Mesothelial cell of epicardium (in vitro differentiated cells): ENCODE measurements at regions not wholly inside any gene's neighbourhood (a gene's known extent, or its start where the extent isn't known, plus 50 kb on each side); places are given as distances from the start of the nearest gene placed in this dataset.
"Not testable (repeated sequence)": the region's sequence is repeated elsewhere in the genome, so short reads cannot be mapped to it uniquely, and the experiment has no call there.

Experiments
- DNase-seq, 2 experiments: peaks; one replicate each; pipeline ENCODE4 v3.0.0; 2021; ENCODE audit warnings: low spot score in 2 of 2; ENCODE audit not compliant: unreplicated experiment in 2 of 2
- H3K27ac Mint-ChIP-seq: 2 replicates; pipeline ENCODE4 v1.8.0; 2021; ENCODE audit warnings: mixed read lengths
- H3K27me3 Mint-ChIP-seq: 2 replicates; pipeline ENCODE4 v1.8.0; 2021; ENCODE audit warnings: low read depth, mixed read lengths
- H3K36me3 Mint-ChIP-seq: 2 replicates; pipeline ENCODE4 v1.8.0; 2021; ENCODE audit warnings: mixed read lengths
- H3K4me1 Mint-ChIP-seq: 2 replicates; pipeline ENCODE4 v1.8.0; 2021; ENCODE audit warnings: mixed read lengths
- H3K4me3 Mint-ChIP-seq: 2 replicates; pipeline ENCODE4 v1.8.0; 2021; ENCODE audit warnings: mild to moderate bottlenecking, moderate library complexity, mixed read lengths
- H3K9me3 Mint-ChIP-seq: 2 replicates; pipeline ENCODE4 v1.8.0; 2021; ENCODE audit warnings: mixed read lengths
- CTCF ChIP-seq: fragments of 200-600 bp; sonication (generic); IDR thresholded peaks from one replicate; pipeline ENCODE4 v1.5.0; 2021; ENCODE audit warnings: antibody characterized with exemption; ENCODE audit not compliant: unreplicated experiment

- Mint-ChIP-seq H3K27ac (no peak overlapping the region), H3K27me3 (no peaks in the 10 kb centered on the region), H3K4me3 (no peak overlapping the region), H3K9me3 (no peaks in the 10 kb centered on the region), H3K36me3 (no peaks in the 10 kb centered on the region), H3K4me1 (peaks cover 14% of the 10 kb centered on the region)
- DNase-seq = no peak
- TF ChIP-seq CTCF = no peak
Observed at GRCh38 chr5:142522983-142523382, 162.9 kb downstream of the FGF1 start.

GRCh38 chr5:142521706-142522105, 164.2 kb downstream of the FGF1 start:
- H3K4me3 Mint-ChIP-seq = no peak overlapping the region

GRCh38 chr5:142520885-142521284, 165.0 kb downstream of the FGF1 start:
- Mint-ChIP-seq H3K4me3 (no peak overlapping the region), H3K9me3 (peaks cover 12% of the 10 kb centered on the region), H3K36me3 (peaks cover 11% of the 10 kb centered on the region), H3K27me3 (no peaks in the 10 kb centered on the region), H3K4me1 (peaks cover 12% of the 10 kb centered on the region), H3K27ac (no peak overlapping the region)
- no peak for TF ChIP-seq CTCF
- no peak for DNase-seq

More at GRCh38 chr5:142521706-142522105, 164.2 kb downstream of the FGF1 start:
- H3K27ac Mint-ChIP-seq = no peak overlapping the region
- DNase-seq = no peak
- no peaks in the 10 kb centered on the region for H3K27me3 Mint-ChIP-seq
- peaks cover 5% of the 10 kb centered on the region for H3K9me3 Mint-ChIP-seq
- H3K4me1 Mint-ChIP-seq = peaks cover 12% of the 10 kb centered on the region
- H3K36me3 Mint-ChIP-seq = peaks cover 5% of the 10 kb centered on the region
- TF ChIP-seq CTCF = no peak

- not testable (repeated sequence) for DNase-seq, H3K4me3 Mint-ChIP-seq, H3K27ac Mint-ChIP-seq, H3K27me3 Mint-ChIP-seq
- H3K4me1 Mint-ChIP-seq = peaks cover 12% of the 10 kb centered on the region
- peaks cover 12% of the 10 kb centered on the region for H3K9me3 Mint-ChIP-seq
- H3K36me3 Mint-ChIP-seq = peaks cover 11% of the 10 kb centered on the region
Observed at GRCh38 chr5:142519913-142520312, 166.0 kb downstream of the FGF1 start.

- peaks cover 12% of the 10 kb centered on the region for H3K9me3 Mint-ChIP-seq
- H3K36me3 Mint-ChIP-seq = peaks cover 11% of the 10 kb centered on the region
- no peak for TF ChIP-seq CTCF
- no peak overlapping the region for H3K27ac Mint-ChIP-seq
- H3K4me1 Mint-ChIP-seq = peaks cover 20% of the 10 kb centered on the region
- H3K4me3 Mint-ChIP-seq = no peak overlapping the region
- no peaks in the 10 kb centered on the region for H3K27me3 Mint-ChIP-seq
- no peak for DNase-seq
Observed at GRCh38 chr5:142517840-142518239, 168.1 kb downstream of the FGF1 start.

- TF ChIP-seq CTCF = no peak
- peaks cover 11% of the 10 kb centered on the region for H3K36me3 Mint-ChIP-seq
- H3K4me3 Mint-ChIP-seq = no peak overlapping the region
- H3K4me1 Mint-ChIP-seq = peaks cover 22% of the 10 kb centered on the region
- peaks cover 12% of the 10 kb centered on the region for H3K9me3 Mint-ChIP-seq
- H3K27me3 Mint-ChIP-seq = no peaks in the 10 kb centered on the region
- H3K27ac Mint-ChIP-seq = no peak overlapping the region
- DNase-seq = no peak
Observed at GRCh38 chr5:142516732-142517131, 169.2 kb downstream of the FGF1 start.
